SJSA1 (cell line): ENCODE measurements at regions not wholly inside any gene's neighbourhood (a gene's known extent, or its start where the extent isn't known, plus 50 kb on each side); places are given as distances from the start of the nearest gene placed in this dataset.
"Not testable (repeated sequence)": the region's sequence is repeated elsewhere in the genome, so short reads cannot be mapped to it uniquely, and the experiment has no call there.

Source experiments
- DNase-seq, 2 experiments: peaks; one replicate each; pipeline ENCODE4 v3.0.0-alpha.2; 2015 to 2020; ENCODE audit warnings: low spot score in 2 of 2, low read depth in 1 of 2
- H3K27ac ChIP-seq: fragments of 250-450 bp; sonication (Bioruptor Pico); 2 replicates; pipeline ENCODE4 v1.5.1; 2020; ENCODE audit warnings: mild to moderate bottlenecking, moderate library complexity
- H3K27me3 ChIP-seq: fragments of 250-450 bp; sonication (Bioruptor Pico); replicated peaks from 2 replicates; pipeline ENCODE4 v1.5.1; 2020; ENCODE audit warnings: mild to moderate bottlenecking, moderate library complexity
- H3K36me3 ChIP-seq: fragments of 250-450 bp; sonication (Bioruptor Pico); 2 replicates; pipeline ENCODE4 v1.5.1; 2020; ENCODE audit warnings: mild to moderate bottlenecking
- H3K4me1 ChIP-seq: fragments of 250-450 bp; sonication (Bioruptor Pico); replicated peaks from 2 replicates; pipeline ENCODE4 v1.6.1; 2021; ENCODE audit warnings: mild to moderate bottlenecking
- H3K4me3 ChIP-seq: fragments of 250-450 bp; sonication (Bioruptor Pico); 2 replicates; pipeline ENCODE4 v1.5.1; 2020; ENCODE audit warnings: mild to moderate bottlenecking
- H3K9me3 ChIP-seq: fragments of 250-450 bp; sonication (Bioruptor Pico); replicated peaks from 2 replicates; pipeline ENCODE4 v1.5.1; 2020; ENCODE audit warnings: mild to moderate bottlenecking

- no peaks in the 10 kb centered on the region for H3K36me3 ChIP-seq
- no peak overlapping the region for H3K4me3 ChIP-seq
- H3K27me3 ChIP-seq, result peaks cover 3% of the 10 kb centered on the region; the same call in 1 of the 2 replicates
- DNase-seq, result no peak
- H3K27ac ChIP-seq, result no peak overlapping the region
- no peaks in the 10 kb centered on the region for H3K4me1 ChIP-seq
- no peaks in the 10 kb centered on the region for H3K9me3 ChIP-seq
Observed at GRCh38 chr4:164659765-164660164, 94.2 kb upstream of the SMIM31 start.

DNA sequence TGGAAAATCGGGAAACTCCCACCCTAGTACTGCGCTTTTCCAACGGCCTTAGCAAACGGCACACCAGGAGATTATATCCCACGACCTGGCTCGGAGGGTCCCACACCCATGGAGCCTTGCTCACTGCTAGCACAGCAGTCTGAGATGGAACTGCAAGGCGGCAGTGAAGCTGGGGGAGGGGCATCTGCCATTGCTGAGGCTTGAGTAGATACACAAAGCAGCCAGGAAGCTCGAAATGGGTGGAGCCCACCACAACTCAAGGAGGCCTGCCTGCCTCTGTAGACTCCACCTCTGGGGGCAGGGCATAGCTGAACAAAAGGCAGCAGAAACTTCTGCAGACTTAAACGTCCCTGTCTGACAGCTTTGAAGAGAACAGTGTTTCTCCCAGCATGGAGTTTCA, 77.8 kb upstream of the SMIM31 start:
- H3K27ac ChIP-seq, H3K36me3 ChIP-seq, H3K9me3 ChIP-seq, H3K4me1 ChIP-seq, H3K27me3 ChIP-seq, DNase-seq, H3K4me3 ChIP-seq: not testable (repeated sequence)

- no peak for DNase-seq
- Histone ChIP-seq H3K27ac (no peak overlapping the region), H3K4me3 (no peak overlapping the region), H3K36me3 (no peaks in the 10 kb centered on the region), H3K9me3 (no peaks in the 10 kb centered on the region), H3K4me1 (no peaks in the 10 kb centered on the region), H3K27me3 (no peaks in the 10 kb centered on the region)
Observed at GRCh38 chr4:164683040-164683439, 70.9 kb upstream of the SMIM31 start.

- no peaks in the 10 kb centered on the region for H3K4me1 ChIP-seq
- H3K36me3 ChIP-seq, result no peaks in the 10 kb centered on the region
- H3K9me3 ChIP-seq, result no peaks in the 10 kb centered on the region
- H3K4me3 ChIP-seq, result no peak overlapping the region
- no peak overlapping the region for H3K27ac ChIP-seq
- DNase-seq, result no peak
- no peaks in the 10 kb centered on the region for H3K27me3 ChIP-seq
Observed at GRCh38 chr4:164695650-164696049, 58.3 kb upstream of the SMIM31 start.

- H3K9me3 ChIP-seq, result no peaks in the 10 kb centered on the region
- peak; percentile 41 to 47 for DNase-seq
Observed at GRCh38 chr4:164700471-164700870, 53.5 kb upstream of the SMIM31 start.

GRCh38 chr4:164701665-164702064, 52.3 kb upstream of the SMIM31 start:
- no peak for DNase-seq
- Histone ChIP-seq H3K4me1 (no peaks in the 10 kb centered on the region), H3K27me3 (no peaks in the 10 kb centered on the region), H3K4me3 (no peak overlapping the region), H3K27ac (no peak overlapping the region), H3K9me3 (no peaks in the 10 kb centered on the region), H3K36me3 (no peaks in the 10 kb centered on the region)

More at GRCh38 chr4:164700471-164700870, 53.5 kb upstream of the SMIM31 start:
- Histone ChIP-seq H3K27me3 (no peaks in the 10 kb centered on the region), H3K4me1 (no peaks in the 10 kb centered on the region), H3K27ac (no peak overlapping the region), H3K4me3 (no peak overlapping the region), H3K36me3 (no peaks in the 10 kb centered on the region)
